Femur (tissue), 1 donor: ENCODE measurements at regions not wholly inside any gene's neighbourhood (a gene's known extent, or its start where the extent isn't known, plus 50 kb on each side); places are given as distances from the start of the nearest gene placed in this dataset.
A peak's percentile ranks its signal among the peaks of the same experiment; 100 is the strongest.

Source experiments
- DNase-seq: peaks from one replicate; pipeline ENCODE4 v3.0.0-alpha.2; 2017

- DNase-seq, result no peak
Measured at GRCh38 chr9:20037699-20038098, 248.9 kb upstream of the SLC24A2 start.

GRCh38 chr9:20033511-20033910 lies 244.7 kb upstream of the SLC24A2 start:
- DNase-seq, result no peak

GRCh38 chr9:20032413-20033006 lies 243.7 kb upstream of the SLC24A2 start:
- no peak for DNase-seq

- DNase-seq, result no peak
Measured at GRCh38 chr9:20031836-20032235, 243.0 kb upstream of the SLC24A2 start.

GRCh38 chr9:20030671-20031070 lies 241.8 kb upstream of the SLC24A2 start:
- no peak for DNase-seq

- no peak for DNase-seq
Measured at GRCh38 chr9:20030221-20030620, 241.4 kb upstream of the SLC24A2 start.

GRCh38 chr9:20028849-20029231 lies 240.0 kb upstream of the SLC24A2 start:
- DNase-seq, result no peak

- no peak for DNase-seq
Measured at GRCh38 chr9:20028192-20028848, 239.5 kb upstream of the SLC24A2 start.

- DNase-seq, result no peak
Measured at GRCh38 chr9:20023961-20024571, 235.2 kb upstream of the SLC24A2 start.

- no peak for DNase-seq
Measured at GRCh38 chr9:20023210-20023905, 234.5 kb upstream of the SLC24A2 start.

GRCh38 chr9:20022410-20022809 lies 233.6 kb upstream of the SLC24A2 start:
- no peak for DNase-seq

GRCh38 chr9:20016611-20017010 lies 227.8 kb upstream of the SLC24A2 start:
- DNase-seq, result no peak

GRCh38 chr9:20015427-20015931 lies 226.6 kb upstream of the SLC24A2 start:
- no peak for DNase-seq

- no peak for DNase-seq
Measured at GRCh38 chr9:20014168-20014567, 225.3 kb upstream of the SLC24A2 start.

GRCh38 chr9:20012232-20012631 lies 223.4 kb upstream of the SLC24A2 start:
- no peak for DNase-seq

- DNase-seq, result no peak
Measured at GRCh38 chr9:20009606-20010005, 220.8 kb upstream of the SLC24A2 start.

- no peak for DNase-seq
Measured at GRCh38 chr9:20002011-20002410, 213.2 kb upstream of the SLC24A2 start.

GRCh38 chr9:20001058-20001457 lies 212.2 kb upstream of the SLC24A2 start:
- no peak for DNase-seq

GRCh38 chr9:19999491-20000057 lies 210.7 kb upstream of the SLC24A2 start:
- DNase-seq, result no peak

- no peak for DNase-seq
Measured at GRCh38 chr9:19998823-19999455, 210.1 kb upstream of the SLC24A2 start.

GRCh38 chr9:19998153-19998552 lies 209.3 kb upstream of the SLC24A2 start:
- DNase-seq, result no peak

GRCh38 chr9:19995619-19996018 lies 206.8 kb upstream of the SLC24A2 start:
- DNase-seq, result no peak

GRCh38 chr9:19994296-19994695 lies 205.5 kb upstream of the SLC24A2 start:
- peak; percentile 24 for DNase-seq
